SIG-M5 treated with dmso at 0.1 percent for 504 hours (cell line): ENCODE measurements at regions not wholly inside any gene's neighbourhood (a gene's known extent, or its start where the extent isn't known, plus 50 kb on each side); places are given as distances from the start of the nearest gene placed in this dataset.
"Not testable (repeated sequence)": the region's sequence is repeated elsewhere in the genome, so short reads cannot be mapped to it uniquely, and the experiment has no call there.

ENCODE experiments used
- DNase-seq: peaks from one replicate; lab custom pipeline; 2025; ENCODE audit not compliant: unreplicated experiment; lab: John Stamatoyannopoulos, UW

DNA sequence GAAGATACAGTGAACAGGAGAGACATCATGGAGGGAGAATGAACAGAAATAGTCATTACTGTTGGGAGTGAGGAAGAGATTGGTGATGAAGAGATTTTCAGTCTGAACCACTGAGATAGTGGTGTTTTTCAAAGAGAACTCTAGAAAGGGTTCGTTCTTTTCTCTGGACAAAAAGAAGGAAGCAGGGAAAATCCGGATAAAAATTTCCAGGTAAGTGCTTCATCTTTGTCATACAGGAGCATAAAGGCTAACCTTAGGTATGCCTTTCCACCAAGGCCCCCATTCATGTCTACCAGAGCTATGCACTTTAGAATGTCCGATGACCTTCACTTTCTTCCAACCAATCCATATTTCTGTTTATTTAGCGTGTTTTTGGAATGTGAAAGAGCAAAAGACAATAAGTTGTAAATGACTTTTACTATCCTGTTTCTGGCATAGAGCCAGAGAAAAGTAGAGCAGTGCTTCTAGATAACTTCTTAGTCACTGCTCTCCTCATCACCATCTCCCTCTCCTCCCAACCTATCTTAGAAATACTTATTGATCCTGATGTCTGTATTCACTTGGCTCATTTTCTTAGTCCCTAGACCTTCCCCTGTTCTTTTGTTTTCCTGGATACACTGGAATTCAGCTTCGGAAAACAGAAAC lies 116.5 kb downstream of the TTC6 start:
- no peak for DNase-seq

DNA sequence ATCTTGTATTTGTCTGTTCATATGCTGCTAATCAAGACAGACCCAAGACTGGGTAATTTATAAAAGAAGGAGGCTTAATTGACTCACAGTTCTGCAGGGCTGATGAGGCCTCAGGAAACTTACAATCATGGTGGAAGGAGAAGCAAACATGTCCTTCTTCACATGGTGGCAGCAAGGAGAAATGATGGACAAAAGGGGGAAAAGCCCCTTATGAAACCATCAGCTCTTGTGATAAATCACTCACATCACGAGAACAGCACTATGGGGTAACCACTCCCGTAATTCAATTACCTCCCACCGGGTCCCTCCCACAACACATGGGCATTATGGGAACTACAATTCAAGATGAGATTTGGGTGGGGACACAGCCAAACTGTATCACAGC lies 117.0 kb downstream of the TTC6 start:
- DNase-seq, result not testable (repeated sequence)

DNA sequence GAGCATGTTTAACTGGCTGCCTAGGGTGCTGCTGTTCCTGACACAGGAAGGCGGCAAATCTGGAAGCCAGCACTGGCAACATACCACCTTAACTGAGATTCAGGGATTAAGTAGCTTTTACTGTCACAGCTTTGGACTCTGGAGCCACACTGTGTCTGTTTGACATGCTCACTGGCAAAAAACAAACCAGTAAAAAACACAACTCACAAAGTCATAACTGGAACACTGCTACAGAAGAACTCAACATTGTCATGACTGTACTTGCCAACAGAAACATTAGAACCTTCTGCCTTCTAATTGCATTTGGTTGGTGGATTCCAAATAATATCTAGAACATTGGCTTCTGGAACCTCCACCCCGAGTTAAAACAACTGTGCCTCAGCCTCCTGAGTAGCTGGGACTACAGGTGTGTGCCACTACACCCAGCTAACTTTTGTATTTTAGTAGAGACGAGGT lies 117.6 kb downstream of the TTC6 start:
- no peak for DNase-seq

DNA sequence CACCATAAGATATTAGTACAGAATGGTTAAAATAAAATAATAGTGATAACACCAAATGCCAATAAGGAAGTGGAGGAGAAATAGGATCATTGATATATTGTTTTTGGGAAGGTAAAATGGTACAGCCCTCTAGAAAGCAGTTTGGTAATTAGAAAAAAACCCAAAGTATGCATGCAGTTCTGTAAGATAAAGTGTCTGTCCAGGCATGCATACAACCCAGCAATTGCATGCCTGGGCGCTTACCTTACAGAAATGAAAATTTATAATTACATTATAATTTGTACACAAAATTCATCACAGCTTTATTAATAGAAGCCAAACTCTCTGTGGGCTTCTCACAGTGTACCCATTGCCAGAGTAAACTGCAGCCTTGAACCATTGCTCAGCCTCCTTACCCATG lies 124.7 kb downstream of the TTC6 start:
- no peak for DNase-seq

DNA sequence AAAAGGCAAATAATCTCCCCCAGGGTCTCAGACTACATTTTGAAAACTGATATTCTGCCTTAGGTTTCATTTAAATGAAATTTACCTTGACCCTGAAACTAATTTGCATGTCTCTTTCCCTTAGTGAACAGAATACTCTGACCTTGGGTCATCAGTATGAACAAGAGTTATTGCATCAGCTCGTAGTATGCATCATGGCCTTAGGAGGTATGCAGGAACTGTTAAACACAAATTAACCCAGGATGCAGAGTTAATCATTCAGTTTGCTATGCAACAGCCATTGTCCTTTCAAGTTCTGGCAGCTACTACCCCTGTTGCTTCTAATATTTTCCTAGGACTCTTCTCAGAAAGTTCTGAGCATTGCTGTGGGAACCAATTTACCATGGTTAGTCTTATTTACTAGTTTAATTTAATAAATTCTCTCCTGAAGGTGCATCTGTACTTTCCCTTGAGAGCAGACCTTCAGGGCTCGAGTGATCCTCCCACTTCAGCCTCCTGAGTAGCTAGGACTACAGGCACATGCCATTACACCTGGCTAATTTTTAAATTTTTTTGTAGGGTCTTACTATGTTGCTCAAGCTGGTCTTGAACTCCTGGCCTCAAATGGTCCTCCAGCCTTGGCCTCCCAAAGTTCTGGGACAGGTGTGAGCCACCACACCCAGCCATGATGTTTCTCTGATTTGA lies 126.7 kb downstream of the TTC6 start:
- no peak for DNase-seq

DNA sequence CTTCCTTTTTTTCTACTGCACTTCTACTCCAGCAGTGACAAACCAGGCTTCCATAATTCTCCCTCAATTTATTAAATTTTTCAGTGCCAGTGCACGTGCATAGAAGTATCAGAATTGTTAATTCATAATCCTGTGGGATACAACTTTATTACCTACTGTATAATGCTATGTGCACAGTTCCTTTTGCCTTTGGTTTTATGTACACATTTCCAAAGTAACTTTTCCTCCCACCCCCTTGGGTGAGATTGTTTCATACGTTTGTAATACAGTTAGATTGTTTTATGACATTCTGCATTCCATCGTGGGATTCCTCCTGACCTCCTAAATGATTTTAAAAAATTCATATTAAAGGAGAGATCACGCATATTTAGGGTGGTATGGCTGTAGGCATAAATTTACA lies 128.1 kb downstream of the TTC6 start:
- no peak for DNase-seq

DNA sequence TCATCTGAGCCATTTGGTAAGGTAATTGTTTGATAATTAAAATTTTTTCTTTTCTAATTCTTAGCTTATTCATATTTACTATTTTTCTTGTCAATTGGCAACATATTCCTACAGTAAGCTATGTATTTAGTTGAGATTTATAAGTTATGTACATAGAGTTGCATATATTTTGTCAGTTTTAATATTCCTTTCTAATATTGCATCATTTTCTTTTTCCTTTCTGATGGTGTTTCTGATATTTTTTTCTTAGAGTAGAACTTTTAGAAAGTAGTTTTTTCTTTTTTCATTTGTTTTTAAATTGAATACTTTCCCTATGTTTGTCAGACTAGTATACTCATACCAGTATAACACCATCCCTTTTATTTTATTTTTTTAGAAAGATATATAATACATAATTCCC lies 131.3 kb downstream of the TTC6 start:
- DNase-seq, result no peak

DNA sequence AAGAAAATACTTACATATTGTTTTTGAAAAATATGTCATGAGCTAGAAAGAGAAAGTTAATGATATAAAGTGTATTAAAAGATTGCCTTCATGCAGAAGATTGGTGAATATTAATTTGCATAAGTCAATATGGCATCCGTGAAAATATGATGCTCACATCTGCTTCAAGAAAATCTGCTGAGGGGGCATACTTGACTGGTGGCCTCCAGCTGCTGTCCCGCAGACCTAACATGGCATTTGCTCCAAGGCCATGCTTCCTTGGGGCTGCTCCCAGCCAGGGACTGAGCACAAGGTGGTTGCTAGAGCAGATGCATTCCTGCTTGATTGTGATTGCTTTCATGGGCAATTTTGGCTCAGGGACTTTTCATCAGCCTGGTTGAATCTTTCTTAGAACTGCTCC lies 133.8 kb downstream of the TTC6 start:
- DNase-seq, result no peak

DNA sequence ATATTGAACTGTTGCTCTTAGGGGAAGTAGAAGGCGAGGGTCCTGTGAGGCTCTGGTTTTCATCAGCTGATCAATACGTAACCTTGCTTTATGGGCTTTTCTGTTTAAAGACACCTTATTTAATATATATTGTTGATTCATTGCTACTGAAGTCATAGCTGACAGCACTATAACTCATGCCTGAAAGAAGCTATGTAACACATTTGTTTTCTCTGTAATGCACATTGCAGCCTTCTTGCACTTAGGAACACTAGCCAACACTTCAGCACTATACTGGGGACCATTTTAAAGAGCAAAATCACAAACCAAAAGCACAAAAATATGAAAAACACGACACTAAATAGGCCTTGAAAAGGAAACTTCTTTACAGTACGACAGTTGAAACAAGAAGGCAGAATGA lies 135.7 kb downstream of the TTC6 start:
- no peak for DNase-seq

DNA sequence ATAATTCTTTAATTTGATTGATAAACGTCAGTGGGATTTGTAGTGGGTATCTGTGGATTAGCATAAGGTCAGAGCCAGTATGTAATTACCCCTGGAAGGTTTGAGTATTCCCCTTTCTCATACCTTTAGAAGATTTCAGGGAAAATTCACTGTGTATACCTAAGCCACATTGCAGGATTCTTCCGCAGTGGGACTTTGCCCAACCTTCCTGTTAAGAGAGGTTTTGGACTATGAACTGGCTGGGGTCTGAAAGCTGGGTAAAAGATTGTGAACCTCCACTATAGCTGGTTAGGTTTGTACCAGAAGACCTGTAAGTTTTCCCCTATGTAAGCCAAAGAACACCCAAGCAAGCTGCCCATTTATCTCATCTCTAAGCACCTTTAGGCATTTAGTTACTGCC lies 150.2 kb downstream of the TTC6 start:
- DNase-seq, result no peak

DNA sequence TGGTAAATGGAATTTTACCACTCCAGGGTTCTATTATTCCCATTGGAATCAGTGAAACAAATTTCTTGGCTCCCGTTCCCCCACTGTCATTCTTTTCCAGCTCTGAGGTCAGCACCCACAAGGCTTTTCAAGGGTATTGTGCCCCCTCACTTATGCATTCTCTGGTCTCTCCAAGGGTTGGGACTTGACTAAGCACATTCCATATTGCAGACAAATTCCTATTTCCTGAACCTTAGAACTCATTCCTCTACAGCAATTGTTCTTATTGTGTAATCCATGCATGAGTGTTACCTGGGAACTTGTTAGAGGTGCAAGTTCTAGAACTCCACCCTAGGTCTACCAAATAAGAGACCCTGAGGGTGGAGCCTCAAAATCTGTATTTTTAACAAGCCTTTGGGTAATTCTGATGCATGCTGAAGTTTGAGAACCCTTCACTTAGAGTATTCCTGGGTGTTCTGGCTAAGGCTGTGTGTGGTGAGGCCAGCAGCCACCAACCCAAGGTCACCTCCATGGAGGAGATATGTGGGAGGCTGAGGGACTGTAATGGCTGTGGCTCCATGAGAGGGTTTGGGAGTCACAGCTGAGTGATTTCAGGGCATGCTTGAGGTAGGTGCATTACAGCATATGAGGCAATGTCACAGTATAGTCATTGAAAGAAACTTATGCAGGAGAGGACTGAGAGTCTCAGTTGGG lies 150.9 kb downstream of the TTC6 start:
- no peak for DNase-seq

DNA sequence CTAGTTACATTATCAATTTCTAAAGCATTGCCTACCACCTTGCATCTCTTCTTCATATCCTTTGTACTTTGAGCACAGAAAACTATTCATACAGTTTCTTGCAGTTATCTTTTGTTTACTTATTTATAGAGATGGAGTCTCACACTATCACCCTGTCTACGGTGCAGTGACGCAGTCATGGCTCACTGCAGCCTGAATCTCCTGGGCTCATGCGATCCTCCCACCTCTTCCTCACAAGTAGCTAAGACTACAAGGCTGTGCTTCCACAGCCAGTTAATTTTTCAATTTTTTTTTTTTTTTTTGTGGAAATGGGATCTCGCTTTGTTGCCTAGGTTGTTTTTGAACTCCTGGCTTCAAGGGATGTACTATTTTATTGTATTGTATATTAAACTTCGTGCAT lies 158.0 kb downstream of the TTC6 start:
- DNase-seq, result no peak

DNA sequence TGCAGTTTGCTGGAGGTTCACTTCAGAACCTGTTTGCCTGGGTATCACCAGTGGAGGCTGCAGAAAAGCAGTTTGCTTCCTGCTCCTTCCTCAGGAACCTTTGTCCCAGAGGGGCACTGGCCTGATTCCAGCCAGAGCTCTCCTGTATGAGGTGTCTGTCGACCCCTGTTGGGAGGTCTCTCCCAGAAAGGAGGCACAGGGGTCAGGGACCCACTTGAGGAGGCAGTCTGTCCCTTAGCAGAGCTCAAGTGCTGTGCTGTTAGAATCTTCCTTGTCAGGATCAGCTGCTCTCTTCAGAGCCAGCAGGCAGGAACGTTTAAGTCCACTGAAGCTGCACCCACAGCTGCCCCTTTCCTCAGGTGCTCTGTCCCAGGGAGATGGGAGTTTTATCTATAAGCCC lies 164.8 kb downstream of the TTC6 start:
- DNase-seq, result not testable (repeated sequence)

DNA sequence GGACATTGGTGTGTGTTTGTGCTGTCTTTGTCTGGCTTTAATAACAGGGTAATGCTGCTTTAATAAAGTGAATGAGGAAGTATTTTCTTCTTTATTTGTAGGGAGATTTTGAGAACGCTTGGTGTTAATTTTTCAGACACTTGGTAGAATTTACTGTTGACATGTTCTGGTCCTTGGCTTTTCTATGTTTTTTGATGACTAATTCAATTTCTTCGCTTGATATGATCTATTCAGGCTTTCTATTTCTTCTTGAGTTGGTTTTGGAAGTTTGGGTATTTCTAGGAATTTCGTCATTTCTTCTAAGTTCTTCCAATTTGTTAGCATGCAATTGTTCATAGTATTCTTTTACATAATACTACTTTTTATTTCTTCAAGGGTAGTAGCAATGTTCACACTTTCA lies 167.8 kb downstream of the TTC6 start:
- no peak for DNase-seq

DNA sequence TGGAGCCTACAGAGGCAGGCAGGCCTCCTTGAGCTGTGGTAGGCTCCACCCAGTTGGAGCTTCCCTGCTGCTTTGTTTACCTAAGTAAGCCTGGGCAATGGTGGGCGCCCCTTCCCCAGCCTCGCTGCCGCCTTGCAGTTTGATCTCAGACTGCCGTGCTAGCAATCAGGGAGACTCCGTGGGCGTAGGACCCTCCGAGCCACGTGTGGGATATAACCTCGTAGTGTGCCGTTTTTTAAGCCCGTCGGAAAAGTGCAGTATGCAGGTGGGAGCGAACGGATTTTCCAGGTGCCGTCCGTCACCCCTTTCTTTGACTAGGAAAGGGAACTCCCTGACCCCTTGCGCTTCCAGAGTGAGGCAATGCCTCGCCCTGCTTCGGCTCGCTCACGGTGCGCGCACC lies 176.9 kb downstream of the TTC6 start:
- not testable (repeated sequence) for DNase-seq

DNA sequence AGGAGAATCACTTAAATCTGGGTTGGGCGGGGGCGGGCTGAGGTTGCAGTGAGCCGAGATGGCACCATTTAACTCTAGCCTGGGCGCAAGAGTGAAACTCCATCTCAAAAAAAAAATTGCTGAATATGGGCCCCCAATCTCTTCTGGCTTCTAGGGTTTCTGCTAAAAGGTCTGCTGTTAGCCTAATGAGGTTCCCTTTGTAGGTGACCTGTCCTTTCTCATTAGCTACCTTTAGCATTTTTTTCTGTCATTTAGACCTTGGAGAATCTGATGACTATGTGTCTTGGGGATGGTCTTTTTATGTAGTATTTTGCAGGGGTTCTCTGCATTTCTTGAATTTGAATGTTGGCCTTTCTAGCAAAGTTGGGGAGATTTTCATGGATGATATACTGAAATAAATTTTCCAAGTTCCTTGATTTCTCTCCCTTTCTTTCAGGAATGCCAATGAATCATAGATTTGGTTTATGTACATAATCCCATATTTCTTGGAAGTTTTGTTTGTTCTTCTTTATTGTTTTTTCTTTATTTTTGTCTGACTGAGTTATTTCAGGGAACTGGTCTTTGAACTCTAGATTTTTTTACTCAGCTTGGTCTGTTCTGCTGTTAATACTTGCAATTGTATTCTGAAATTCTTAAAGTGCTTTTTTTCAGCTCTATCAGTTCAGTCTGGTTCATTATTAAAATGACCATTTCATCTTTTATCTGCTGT lies 181.5 kb downstream of the TTC6 start:
- no peak for DNase-seq

DNA sequence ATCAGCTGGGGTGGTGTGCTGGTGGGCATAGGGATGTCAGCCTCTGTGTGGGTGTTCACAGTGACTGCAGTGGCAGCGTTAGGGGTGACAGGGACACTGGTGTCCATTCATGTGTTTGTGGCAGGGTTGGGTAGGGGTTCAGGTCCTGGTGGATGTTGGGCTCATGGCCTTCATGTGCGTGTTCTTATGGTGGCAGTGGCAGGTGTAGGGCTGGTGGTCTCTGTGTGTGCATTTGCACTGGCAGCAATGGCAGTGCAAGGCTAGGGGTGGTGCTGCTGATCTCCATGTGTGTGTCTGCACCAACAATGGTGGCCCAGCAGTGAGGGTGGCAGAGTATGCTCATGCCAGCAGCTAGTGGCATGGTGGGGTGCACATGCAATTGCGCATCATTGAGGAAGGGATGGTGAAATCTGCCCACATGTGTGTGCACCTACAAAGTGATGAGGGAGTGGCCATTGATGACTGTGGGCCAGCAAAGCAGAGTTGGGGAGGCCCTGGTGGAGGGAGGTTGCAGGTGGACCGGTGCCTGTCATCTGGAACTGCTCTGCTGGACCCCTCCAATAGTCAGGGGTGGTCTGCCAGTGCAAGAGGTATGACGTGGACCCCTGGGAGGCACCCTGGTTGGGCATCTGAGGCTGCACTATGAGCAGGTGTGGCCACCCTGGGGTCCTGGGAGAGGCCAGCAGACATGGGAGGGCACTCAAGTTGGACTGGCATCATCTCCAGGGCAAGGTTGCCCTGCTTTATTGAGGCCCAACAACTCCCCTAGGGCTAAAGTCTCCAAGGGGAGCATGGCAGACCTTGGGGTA lies 182.9 kb downstream of the TTC6 start:
- no peak for DNase-seq

DNA sequence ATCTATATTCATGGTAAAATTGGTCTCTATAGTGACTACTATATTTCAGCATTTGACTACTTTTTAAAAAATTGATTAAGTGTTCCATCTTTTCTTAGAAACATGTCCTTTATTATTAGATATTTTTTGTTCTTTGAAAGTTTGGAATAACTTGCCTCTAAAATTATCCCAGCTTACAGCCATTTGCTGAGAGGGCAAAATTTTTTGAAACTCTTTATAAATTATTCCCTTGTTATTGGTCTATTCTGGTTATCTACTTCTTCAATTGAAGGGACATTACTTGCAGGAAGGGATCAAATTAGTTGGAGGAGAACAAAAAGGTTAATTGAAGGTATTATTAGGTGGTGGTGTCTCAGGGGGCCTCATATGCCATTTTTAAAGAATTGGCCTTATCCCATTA lies 184.1 kb downstream of the TTC6 start:
- no peak for DNase-seq

DNA sequence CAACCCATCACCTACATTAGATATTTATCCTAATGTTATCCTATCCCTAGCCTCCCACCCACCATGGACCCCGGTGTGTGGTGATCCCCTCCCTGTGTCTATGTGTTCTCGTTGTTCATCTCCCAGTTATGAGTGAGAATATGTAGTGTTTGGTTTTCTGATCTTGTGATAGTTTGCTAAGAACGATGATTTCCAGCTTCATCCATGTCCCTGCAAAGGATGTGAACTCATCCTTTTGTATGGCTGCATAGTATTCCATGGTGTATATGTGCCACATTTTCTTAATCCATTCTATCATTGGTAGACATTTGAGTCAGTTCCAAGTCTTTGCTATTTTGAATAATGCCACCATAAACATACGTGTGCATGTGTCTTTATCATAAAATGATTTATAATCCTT lies 185.3 kb downstream of the TTC6 start:
- not testable (repeated sequence) for DNase-seq

DNA sequence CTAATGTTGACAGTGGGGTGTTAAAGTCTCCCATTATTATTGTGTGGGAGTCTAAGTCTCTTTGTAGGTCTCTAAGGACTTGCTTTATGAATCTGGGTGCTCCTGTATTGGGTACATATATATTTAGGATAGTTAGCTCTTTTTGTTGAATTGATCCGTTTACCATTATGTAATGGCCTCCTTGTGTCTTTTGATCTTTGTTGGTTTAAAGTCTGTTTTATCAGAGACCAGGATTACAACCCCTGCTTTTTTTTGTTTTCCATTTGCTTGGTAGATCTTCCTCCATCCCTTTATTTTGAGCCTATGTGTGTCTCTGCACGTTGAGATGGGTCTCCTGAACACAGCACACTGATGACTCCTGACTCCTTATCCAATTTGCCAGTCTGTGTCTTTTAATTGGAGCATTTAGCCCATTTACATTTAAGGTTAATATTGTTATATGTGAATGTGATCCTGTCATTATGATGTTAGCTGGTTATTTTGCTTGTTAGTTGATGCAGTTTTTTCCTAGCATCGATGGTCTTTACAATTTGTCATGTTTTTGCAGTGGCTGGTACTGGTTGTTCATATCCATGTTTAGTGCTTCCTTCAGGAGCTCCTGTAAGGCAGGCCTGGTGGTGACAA lies 188.9 kb downstream of the TTC6 start:
- not testable (repeated sequence) for DNase-seq
